GM13977 (cell line): ENCODE measurements at regions not wholly inside any gene's neighbourhood (a gene's known extent, or its start where the extent isn't known, plus 50 kb on each side); places are given as distances from the start of the nearest gene placed in this dataset.

Source experiments
- DNase-seq: peaks from one replicate; pipeline ENCODE4 v3.0.0; 2012; ENCODE audit warnings: low spot score
- CTCF ChIP-seq: IDR thresholded peaks from 2 replicates; pipeline ENCODE4 v1.5.1; 2012; ENCODE audit warnings: mild to moderate bottlenecking, control low read depth; ENCODE audit not compliant: insufficient read depth; ENCODE audit errors: extremely low read depth, missing control alignments
- in situ Hi-C: fragments of 300-500 bp; cut with MboI; formaldehyde crosslinking; loops from one replicate; pipeline ENCODE4 v1.12.0; 2022; ENCODE audit warnings: low sequenced_read_pairs, low pct_unique_long_range_greater_than_20kb, mixed read lengths, inconsistent platforms; ENCODE audit not compliant: unreplicated experiment

GRCh38 chrX:39759526-39760224, 338.1 kb downstream of the BCOR start:
- in situ Hi-C loops = no loop called here
- no peak for TF ChIP-seq CTCF
- no peak for DNase-seq

- in situ Hi-C loops = no loop called here
- no peak for TF ChIP-seq CTCF
- DNase-seq = no peak
Observed at GRCh38 chrX:39760930-39761329, 336.8 kb downstream of the BCOR start.

GRCh38 chrX:39762266-39762841, 335.4 kb downstream of the BCOR start:
- DNase-seq = no peak
- TF ChIP-seq CTCF = no peak
- in situ Hi-C loops = no loop called here

GRCh38 chrX:39764441-39764914, 333.3 kb downstream of the BCOR start:
- in situ Hi-C loops = no loop called here
- DNase-seq = no peak

GRCh38 chrX:39765327-39765726, 332.4 kb downstream of the BCOR start:
- no peak for TF ChIP-seq CTCF
- in situ Hi-C loops = no loop called here
- no peak for DNase-seq

More at GRCh38 chrX:39764441-39764914, 333.3 kb downstream of the BCOR start:
- TF ChIP-seq CTCF = no peak

- no peak for TF ChIP-seq CTCF
- in situ Hi-C loops = no loop called here
- DNase-seq = no peak
Observed at GRCh38 chrX:39766085-39766726, 331.6 kb downstream of the BCOR start.
